Adrenal gland (tissue), 9 donors: ENCODE measurements at regions not wholly inside any gene's neighbourhood (a gene's known extent, or its start where the extent isn't known, plus 50 kb on each side); places are given as distances from the start of the nearest gene placed in this dataset.

Experiments
- DNase-seq, 7 donors: peaks; one replicate each; pipeline ENCODE4 v3.0.0-alpha.2; 2019 to 2020
- H3K27ac ChIP-seq, 5 donors: fragments of 200-600 bp; sonication (generic) in 4 of 5; 1 replicate in 3 of 5; 2 replicates in 2 of 5; pipeline versions ENCODE4 v1.5.1 to v1.8.0; 2016 to 2020; ENCODE audit warnings: mild to moderate bottlenecking in 1 of 5
- H3K27me3 ChIP-seq: fragments of 200-600 bp; 2 replicates; pipeline ENCODE4 v1.8.0; 2021
- H3K36me3 ChIP-seq, 2 donors: fragments of 200-600 bp; replicated peaks in 1 of 2; 1 replicate in 1 of 2; 2 replicates in 1 of 2; pipeline versions ENCODE4 v1.5.1 to v1.8.0; 2018 to 2022
- H3K4me1 ChIP-seq, 2 donors: fragments of 200-600 bp; replicated peaks in 1 of 2; 1 replicate in 1 of 2; 2 replicates in 1 of 2; pipeline versions ENCODE4 v1.5.1 to v1.8.0; 2018 to 2021
- H3K4me3 ChIP-seq, 4 donors: fragments of 200-600 bp; sonication (generic) in 3 of 4; one replicate each; pipeline ENCODE4 v1.5.1; 2016 to 2018
- H3K9me3 ChIP-seq, 3 donors: fragments of 200-600 bp; sonication (generic) in 1 of 3; replicated peaks in 1 of 3; 1 replicate in 2 of 3; 2 replicates in 1 of 3; pipeline versions ENCODE4 v1.5.1 to v1.8.0; 2016 to 2021
- CTCF ChIP-seq, 6 experiments: fragments of 450-650 bp in 4 of 6; fragments of 200-600 bp in 2 of 6; sonication (generic) in 1 of 6; IDR thresholded peaks; 1 replicate in 5 of 6; 2 replicates in 1 of 6; pipeline versions ENCODE4 v1.5.1 to v1.8.0; 2016 to 2021; ENCODE audit warnings: antibody characterized with exemption in 6 of 6, mild to moderate bottlenecking in 2 of 6, moderate library complexity in 1 of 6
- POLR2A ChIP-seq, 2 donors: fragments of 450-650 bp; IDR thresholded peaks; one replicate each; pipeline ENCODE4 v1.6.1; 2017; ENCODE audit warnings: antibody characterized with exemption in 2 of 2, mild to moderate bottlenecking in 2 of 2, moderate library complexity in 1 of 2
- WGBS, 4 donors: extraction: QIAGEN DNeasy Blood & Tissue Kit in 2 of 4; methylation state at CpG; one replicate each; pipeline versions ENCODE4 v1.1.5 to v1.1.7; 2013 to 2017; 5-methylcytosine and 5-hydroxymethylcytosine counted together
- intact Hi-C, 2 donors: fragments of 100-400 bp; cut with DNase I; formaldehyde crosslinking; loops; one replicate each; pipeline versions ENCODE4 v1.14.1 to v1.15.0; 2022 to 2023
- donor health status: healthy with polysubstance abuse.
- donor health status: Bipolar disorder and iron deficiency.
- donor health status: DM: yes; HTN: yes; CAD: no.
- donor health status: DM: no; HTN: no; CAD: no.
- donor health status: DM: no; HTN: no; CAD: no.

- intact Hi-C loops: loop anchor here (10.0 kb wide), 2 partner anchors 94 to 174 kb away; no protein-coding TSS in a partner anchor
- Histone ChIP-seq H3K9me3 (no peaks in the 10 kb centered on the region), H3K4me1 (peaks cover 0 to 24% of the 10 kb centered on the region in 2 donors), H3K36me3 (no peaks in the 10 kb centered on the region), H3K27me3 (no peaks in the 10 kb centered on the region), H3K27ac (peak overlapping the region in 3 of 5 donors; percentile 41 to 79 (median 70)), H3K4me3 (no peak overlapping the region)
- DNase-seq: no peak
- WGBS, 4 donors: 75 to 80% (median 77%) methylated on average over 9 to 10 of the region's 10 CpGs
- TF ChIP-seq POLR2A (IDR thresholded peaks at IDR 0.05) (no peak), CTCF (IDR thresholded peaks at IDR 0.05) (no peak)
These were observed 109.5 kb upstream of the SPATA13 start for GRCh38 chr13:24050796-24051715.

GRCh38 chr13:24052547-24053518 is 107.7 kb upstream of the SPATA13 start:
- no peak for TF ChIP-seq POLR2A (IDR thresholded peaks at IDR 0.05)
- peak in 1 of 6 experiments; percentile 23 for TF ChIP-seq CTCF (IDR thresholded peaks at IDR 0.05)
- DNase-seq: peak in 3 of 7 donors; percentile 29 to 41 (median 37)
- H3K4me1 ChIP-seq: peaks cover 0 to 24% of the 10 kb centered on the region in 2 donors
- H3K36me3 ChIP-seq: no peaks in the 10 kb centered on the region
- H3K4me3 ChIP-seq: peak overlapping the region in 1 of 4 donors; percentile 37
- intact Hi-C loops: loop anchor here (10.0 kb wide), 2 partner anchors 92 to 172 kb away; no protein-coding TSS in a partner anchor
- H3K9me3 ChIP-seq: no peaks in the 10 kb centered on the region
- WGBS, 4 donors: 12 to 25% (median 18%) methylated on average over 14 to 17 of the region's 17 CpGs
- H3K27me3 ChIP-seq: no peaks in the 10 kb centered on the region
- peak overlapping the region in 4 of 5 donors; percentile 15 to 85 (median 59) for H3K27ac ChIP-seq

- intact Hi-C loops: loop anchor here (10.0 kb wide), 2 partner anchors 91 to 171 kb away; no protein-coding TSS in a partner anchor
- H3K27me3 ChIP-seq: no peaks in the 10 kb centered on the region
- TF ChIP-seq POLR2A (IDR thresholded peaks at IDR 0.05): no peak
- peak; percentile 50 to 82 (median 76) for TF ChIP-seq CTCF (IDR thresholded peaks at IDR 0.05)
- WGBS, 4 donors: 38 to 64% (median 39%) methylated on average over 6 to 9 of the region's 9 CpGs
- H3K9me3 ChIP-seq: no peaks in the 10 kb centered on the region
- H3K4me1 ChIP-seq: peaks cover 0 to 24% of the 10 kb centered on the region in 2 donors
- H3K36me3 ChIP-seq: no peaks in the 10 kb centered on the region
- H3K27ac ChIP-seq: peak overlapping the region in 3 of 5 donors; percentile 47 to 85 (median 71)
- H3K4me3 ChIP-seq: no peak overlapping the region
- DNase-seq: peak; percentile 68 to 86 (median 78)
These were observed 106.8 kb upstream of the SPATA13 start for GRCh38 chr13:24053519-24054251.
